C4-2B (cell line): ENCODE measurements at regions not wholly inside any gene's neighbourhood (a gene's known extent, or its start where the extent isn't known, plus 50 kb on each side); places are given as distances from the start of the nearest gene placed in this dataset.

Experiments used
- ZFX ChIP-seq: fragments of 450-650 bp; IDR thresholded peaks from 2 replicates; pipeline ENCODE4 v1.6.1; 2017
- TF ChIP-seq, protein P1 (sequence below): fragments of 450-650 bp; conservative IDR thresholded peaks from 2 replicates; pipeline ENCODE4 v1.5.1; 2017; ENCODE audit warnings: mild to moderate bottlenecking

DNA sequence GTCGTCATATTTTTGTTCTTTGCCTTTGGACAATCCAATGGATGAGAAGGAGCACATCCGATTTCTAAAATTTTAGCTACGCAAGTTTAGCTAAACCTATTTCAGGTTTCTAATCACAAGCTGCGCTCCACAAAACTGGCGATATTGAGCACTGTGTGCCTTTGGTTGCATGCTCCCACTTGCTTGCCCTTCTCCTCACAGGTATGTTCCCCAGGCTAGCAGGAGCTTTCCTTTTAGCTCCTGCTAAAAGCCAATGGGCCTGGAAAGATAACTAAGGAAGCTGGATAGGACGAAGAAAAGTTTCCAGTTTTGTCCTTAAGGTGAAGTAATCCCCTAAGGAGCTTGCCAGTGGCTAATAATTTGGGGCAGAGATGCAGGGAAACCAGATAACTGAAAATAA lies 975.2 kb downstream of the FSTL5 start:
- TF ChIP-seq, protein P1, sequence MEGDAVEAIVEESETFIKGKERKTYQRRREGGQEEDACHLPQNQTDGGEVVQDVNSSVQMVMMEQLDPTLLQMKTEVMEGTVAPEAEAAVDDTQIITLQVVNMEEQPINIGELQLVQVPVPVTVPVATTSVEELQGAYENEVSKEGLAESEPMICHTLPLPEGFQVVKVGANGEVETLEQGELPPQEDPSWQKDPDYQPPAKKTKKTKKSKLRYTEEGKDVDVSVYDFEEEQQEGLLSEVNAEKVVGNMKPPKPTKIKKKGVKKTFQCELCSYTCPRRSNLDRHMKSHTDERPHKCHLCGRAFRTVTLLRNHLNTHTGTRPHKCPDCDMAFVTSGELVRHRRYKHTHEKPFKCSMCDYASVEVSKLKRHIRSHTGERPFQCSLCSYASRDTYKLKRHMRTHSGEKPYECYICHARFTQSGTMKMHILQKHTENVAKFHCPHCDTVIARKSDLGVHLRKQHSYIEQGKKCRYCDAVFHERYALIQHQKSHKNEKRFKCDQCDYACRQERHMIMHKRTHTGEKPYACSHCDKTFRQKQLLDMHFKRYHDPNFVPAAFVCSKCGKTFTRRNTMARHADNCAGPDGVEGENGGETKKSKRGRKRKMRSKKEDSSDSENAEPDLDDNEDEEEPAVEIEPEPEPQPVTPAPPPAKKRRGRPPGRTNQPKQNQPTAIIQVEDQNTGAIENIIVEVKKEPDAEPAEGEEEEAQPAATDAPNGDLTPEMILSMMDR = no peak
- TF ChIP-seq ZFX = no peak
